Karpas-422 (cell line): ENCODE measurements at regions not wholly inside any gene's neighbourhood (a gene's known extent, or its start where the extent isn't known, plus 50 kb on each side); places are given as distances from the start of the nearest gene placed in this dataset.

Source experiments
- DNase-seq: peaks from one replicate; pipeline ENCODE4 v3.0.0-alpha.2; 2015
- H2AFZ ChIP-seq: fragments of 200-600 bp; sonication (generic); 2 replicates; pipeline ENCODE4 v1.6.1; 2014; ENCODE audit warnings: antibody characterized with exemption, low read length, mixed read lengths
- H3K27ac ChIP-seq: fragments of 200-600 bp; sonication (generic); 2 replicates; pipeline ENCODE4 v1.5.1; 2014; ENCODE audit warnings: mild to moderate bottlenecking, low read length, moderate library complexity
- H3K27me3 ChIP-seq: fragments of 200-600 bp; sonication (generic); 2 replicates; pipeline ENCODE4 v1.6.1; 2014; ENCODE audit warnings: low read length, mixed read lengths
- H3K36me3 ChIP-seq: fragments of 200-600 bp; sonication (generic); 2 replicates; pipeline ENCODE4 v1.6.1; 2014; ENCODE audit warnings: low read length, mixed read lengths; ENCODE audit not compliant: insufficient read depth
- H3K4me1 ChIP-seq: fragments of 200-600 bp; sonication (generic); 2 replicates; pipeline ENCODE4 v1.6.1; 2014; ENCODE audit warnings: mild to moderate bottlenecking, low read length, mixed read lengths
- H3K4me2 ChIP-seq: fragments of 200-600 bp; sonication (generic); 2 replicates; pipeline ENCODE4 v1.6.1; 2014; ENCODE audit warnings: low read length, low read depth, mild to moderate bottlenecking; ENCODE audit not compliant: poor library complexity, severe bottlenecking
- H3K4me3 ChIP-seq: fragments of 200-600 bp; sonication (generic); 2 replicates; pipeline ENCODE4 v1.5.1; 2014; ENCODE audit warnings: mild to moderate bottlenecking, antibody characterized with exemption, low read length, mixed read lengths
- H3K79me2 ChIP-seq: fragments of 200-600 bp; sonication (generic); 2 replicates; pipeline ENCODE4 v1.6.1; 2014; ENCODE audit warnings: mild to moderate bottlenecking, low read length, mixed read lengths
- H3K9ac ChIP-seq: fragments of 200-600 bp; sonication (generic); 2 replicates; pipeline ENCODE4 v1.6.0; 2014; ENCODE audit warnings: low read length
- H3K9me2 ChIP-seq: fragments of 200-600 bp; sonication (generic), shearing (Covaris generic); replicated peaks from 2 replicates; pipeline ENCODE4 v1.6.0; 2014; ENCODE audit warnings: mild to moderate bottlenecking, low read length, moderate library complexity; ENCODE audit not compliant: insufficient read depth
- H3K9me3 ChIP-seq: fragments of 300-700, 200-600 bp; sonication (generic); 2 replicates; pipeline ENCODE4 v1.6.1; 2014; ENCODE audit warnings: low read length, mixed read lengths
- H4K20me1 ChIP-seq: fragments of 200-600 bp; sonication (generic); 2 replicates; pipeline ENCODE4 v1.6.1; 2014; ENCODE audit warnings: mild to moderate bottlenecking, antibody characterized with exemption, low read length, low read depth; ENCODE audit not compliant: insufficient read depth

DNA sequence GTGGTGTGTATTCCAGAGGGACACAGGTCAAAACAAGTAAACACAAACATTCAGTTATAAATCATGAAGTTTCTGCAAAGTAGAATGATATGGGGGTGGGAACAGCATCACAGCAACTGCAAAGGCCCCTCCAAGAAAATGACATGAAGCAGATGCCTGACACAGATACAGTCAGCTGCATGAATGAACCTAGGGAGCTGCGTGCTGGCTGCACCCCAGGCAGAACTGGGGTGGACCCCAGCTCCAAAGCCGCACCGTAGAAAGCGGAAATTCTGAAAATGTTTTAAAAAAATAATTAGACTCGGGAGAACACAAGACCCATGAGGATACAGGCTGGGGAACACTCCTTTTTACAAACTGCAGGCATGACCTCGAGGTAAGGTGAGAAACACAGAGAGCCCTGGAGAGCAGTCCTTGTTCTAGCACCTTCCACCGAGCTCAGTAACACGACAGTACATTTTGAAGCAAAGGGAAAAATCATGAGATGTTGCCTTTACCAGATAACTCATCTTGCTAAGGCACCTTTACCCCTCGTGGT, 323.8 kb downstream of the SOX9 start:
- Histone ChIP-seq H3K79me2 (no peaks in the 10 kb centered on the region), H3K9ac (no peak overlapping the region), H3K4me2 (no peak overlapping the region), H3K36me3 (no peaks in the 10 kb centered on the region), H3K4me3 (no peak overlapping the region), H4K20me1 (no peaks in the 10 kb centered on the region), H2AFZ (no peak overlapping the region), H3K9me3 (no peaks in the 10 kb centered on the region), H3K27ac (no peak overlapping the region), H3K9me2 (no peaks in the 10 kb centered on the region), H3K27me3 (no peaks in the 10 kb centered on the region), H3K4me1 (no peaks in the 10 kb centered on the region)
- DNase-seq = no peak

- H2AFZ ChIP-seq = no peak overlapping the region
- no peak overlapping the region for H3K27ac ChIP-seq
- no peaks in the 10 kb centered on the region for H4K20me1 ChIP-seq
- no peak for DNase-seq
- no peaks in the 10 kb centered on the region for H3K27me3 ChIP-seq
- H3K79me2 ChIP-seq = no peaks in the 10 kb centered on the region
- no peak overlapping the region for H3K4me3 ChIP-seq
- H3K9ac ChIP-seq = no peak overlapping the region
- no peaks in the 10 kb centered on the region for H3K9me3 ChIP-seq
- no peak overlapping the region for H3K4me2 ChIP-seq
- H3K36me3 ChIP-seq = no peaks in the 10 kb centered on the region
- H3K9me2 ChIP-seq = no peaks in the 10 kb centered on the region
- no peaks in the 10 kb centered on the region for H3K4me1 ChIP-seq
Observed at GRCh38 chr17:72445055-72445991, 324.5 kb downstream of the SOX9 start.

GRCh38 chr17:72446118-72446517, 325.3 kb downstream of the SOX9 start:
- H3K4me2 ChIP-seq = no peak overlapping the region
- no peak for DNase-seq
- no peaks in the 10 kb centered on the region for H3K79me2 ChIP-seq

GRCh38 chr17:72446525-72447250, 325.9 kb downstream of the SOX9 start:
- Histone ChIP-seq H3K27ac (no peak overlapping the region), H3K36me3 (no peaks in the 10 kb centered on the region), H3K9ac (no peak overlapping the region), H3K9me2 (no peaks in the 10 kb centered on the region), H4K20me1 (no peaks in the 10 kb centered on the region), H3K4me1 (no peaks in the 10 kb centered on the region), H3K27me3 (no peaks in the 10 kb centered on the region), H3K79me2 (no peaks in the 10 kb centered on the region), H2AFZ (no peak overlapping the region), H3K9me3 (no peaks in the 10 kb centered on the region), H3K4me3 (no peak overlapping the region), H3K4me2 (no peak overlapping the region)
- DNase-seq = no peak

More at GRCh38 chr17:72446118-72446517, 325.3 kb downstream of the SOX9 start:
- no peak overlapping the region for H3K4me3 ChIP-seq
- H3K27me3 ChIP-seq = no peaks in the 10 kb centered on the region
- H3K9me2 ChIP-seq = no peaks in the 10 kb centered on the region
- H3K9me3 ChIP-seq = no peaks in the 10 kb centered on the region
- no peak overlapping the region for H2AFZ ChIP-seq
- no peak overlapping the region for H3K9ac ChIP-seq
- H3K4me1 ChIP-seq = no peaks in the 10 kb centered on the region
- H4K20me1 ChIP-seq = no peaks in the 10 kb centered on the region
- no peaks in the 10 kb centered on the region for H3K36me3 ChIP-seq
- no peak overlapping the region for H3K27ac ChIP-seq

DNA sequence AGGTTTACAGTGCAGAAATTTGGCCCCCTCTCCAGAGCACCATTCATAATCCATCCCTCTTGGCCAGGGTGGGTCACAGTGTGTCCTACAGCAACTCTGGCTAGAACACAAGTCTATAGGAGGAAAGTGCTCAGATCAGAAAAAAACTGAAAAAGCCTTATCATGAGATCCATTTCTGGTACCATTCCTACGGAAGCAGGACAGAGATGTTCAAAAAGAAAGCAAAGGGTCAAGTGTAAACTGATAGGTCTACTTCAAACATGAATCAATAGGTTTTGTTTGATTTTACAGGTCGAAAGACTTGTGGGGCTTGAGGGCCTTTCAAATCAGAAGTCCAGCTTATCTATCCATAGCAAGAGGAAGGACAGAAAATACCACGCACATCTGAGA, 326.4 kb downstream of the SOX9 start:
- Histone ChIP-seq H3K79me2 (no peaks in the 10 kb centered on the region), H3K4me1 (no peaks in the 10 kb centered on the region), H2AFZ (no peak overlapping the region), H3K9me3 (no peaks in the 10 kb centered on the region), H3K9ac (no peak overlapping the region), H4K20me1 (no peaks in the 10 kb centered on the region), H3K4me2 (no peak overlapping the region), H3K36me3 (no peaks in the 10 kb centered on the region), H3K4me3 (no peak overlapping the region), H3K27ac (no peak overlapping the region), H3K27me3 (no peaks in the 10 kb centered on the region), H3K9me2 (no peaks in the 10 kb centered on the region)
- DNase-seq = no peak

DNA sequence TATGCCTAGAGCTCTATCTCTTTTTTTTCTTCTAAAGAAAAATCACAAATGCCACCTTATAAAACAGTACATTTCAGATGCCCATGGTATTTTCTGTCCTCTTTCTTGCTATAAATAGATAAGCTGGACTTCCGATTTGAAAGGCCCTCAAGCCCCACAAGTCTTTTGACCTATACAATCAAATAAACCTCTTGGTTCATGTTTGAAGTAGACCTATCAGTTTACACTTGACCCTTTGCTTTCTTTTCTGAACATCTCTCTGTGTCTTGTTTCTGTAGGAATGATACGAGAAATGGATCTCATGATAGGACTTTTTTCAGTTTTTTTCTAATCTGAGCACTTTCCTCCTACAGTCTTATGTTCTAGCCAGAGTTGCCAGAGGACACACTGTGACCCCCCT, 327.2 kb downstream of the SOX9 start:
- DNase-seq = no peak
- no peaks in the 10 kb centered on the region for H3K9me2 ChIP-seq
- H3K36me3 ChIP-seq = no peaks in the 10 kb centered on the region
- no peaks in the 10 kb centered on the region for H3K9me3 ChIP-seq
- H3K27ac ChIP-seq = no peak overlapping the region
- no peak overlapping the region for H3K4me3 ChIP-seq
- H4K20me1 ChIP-seq = no peaks in the 10 kb centered on the region
- H3K4me1 ChIP-seq = no peaks in the 10 kb centered on the region
- no peaks in the 10 kb centered on the region for H3K79me2 ChIP-seq
- no peak overlapping the region for H3K4me2 ChIP-seq
- H3K27me3 ChIP-seq = 0 out of 2 replicates have a peak, but pooled peaks cover 3% of the 10 kb centered on the region
- H3K9ac ChIP-seq = no peak overlapping the region
- H2AFZ ChIP-seq = no peak overlapping the region

GRCh38 chr17:72452286-72453173, 331.7 kb downstream of the SOX9 start:
- no peaks in the 10 kb centered on the region for H3K9me3 ChIP-seq
- no peak overlapping the region for H3K9ac ChIP-seq
- no peak for DNase-seq
- H3K4me3 ChIP-seq = no peak overlapping the region
- 0 out of 2 replicates have a peak, but pooled peaks cover 3% of the 10 kb centered on the region for H3K27me3 ChIP-seq
- no peaks in the 10 kb centered on the region for H3K79me2 ChIP-seq
- H3K9me2 ChIP-seq = no peaks in the 10 kb centered on the region
- no peak overlapping the region for H3K27ac ChIP-seq
- H2AFZ ChIP-seq = no peak overlapping the region
- H3K36me3 ChIP-seq = no peaks in the 10 kb centered on the region
- H3K4me1 ChIP-seq = no peaks in the 10 kb centered on the region
- H4K20me1 ChIP-seq = no peaks in the 10 kb centered on the region
- H3K4me2 ChIP-seq = no peak overlapping the region
